Bronchial epithelial cell (primary cell): ENCODE measurements at regions not wholly inside any gene's neighbourhood (a gene's known extent, or its start where the extent isn't known, plus 50 kb on each side); places are given as distances from the start of the nearest gene placed in this dataset.

Experiments used
- DNase-seq: peaks from one replicate; pipeline ENCODE4 v3.0.0-alpha.2; 2010; ENCODE audit warnings: low read depth
- FAIRE-seq: peaks from 2 replicates; lab custom pipeline; 2011; peaks lifted over from hg19 to GRCh38; lab: Jason Lieb, UNC
- H3K27me3 ChIP-seq: 2 replicates; pipeline ENCODE4 v1.5.1; 2011; ENCODE audit warnings: low read length; ENCODE audit not compliant: control insufficient read depth, insufficient read depth
- H3K36me3 ChIP-seq: 2 replicates; pipeline ENCODE4 v1.5.1; 2011; ENCODE audit warnings: low read length; ENCODE audit not compliant: control insufficient read depth, insufficient read depth
- H3K4me3 ChIP-seq: 2 replicates; pipeline ENCODE4 v1.5.1; 2011; ENCODE audit warnings: mild to moderate bottlenecking, low read depth, low read length, control low read depth
- CTCF ChIP-seq: IDR thresholded peaks from 2 replicates; pipeline ENCODE4 v1.5.1; 2011; ENCODE audit warnings: mild to moderate bottlenecking, moderate library complexity, low read length, control low read depth, inconsistent platforms; ENCODE audit not compliant: insufficient read depth, severe bottlenecking

DNA sequence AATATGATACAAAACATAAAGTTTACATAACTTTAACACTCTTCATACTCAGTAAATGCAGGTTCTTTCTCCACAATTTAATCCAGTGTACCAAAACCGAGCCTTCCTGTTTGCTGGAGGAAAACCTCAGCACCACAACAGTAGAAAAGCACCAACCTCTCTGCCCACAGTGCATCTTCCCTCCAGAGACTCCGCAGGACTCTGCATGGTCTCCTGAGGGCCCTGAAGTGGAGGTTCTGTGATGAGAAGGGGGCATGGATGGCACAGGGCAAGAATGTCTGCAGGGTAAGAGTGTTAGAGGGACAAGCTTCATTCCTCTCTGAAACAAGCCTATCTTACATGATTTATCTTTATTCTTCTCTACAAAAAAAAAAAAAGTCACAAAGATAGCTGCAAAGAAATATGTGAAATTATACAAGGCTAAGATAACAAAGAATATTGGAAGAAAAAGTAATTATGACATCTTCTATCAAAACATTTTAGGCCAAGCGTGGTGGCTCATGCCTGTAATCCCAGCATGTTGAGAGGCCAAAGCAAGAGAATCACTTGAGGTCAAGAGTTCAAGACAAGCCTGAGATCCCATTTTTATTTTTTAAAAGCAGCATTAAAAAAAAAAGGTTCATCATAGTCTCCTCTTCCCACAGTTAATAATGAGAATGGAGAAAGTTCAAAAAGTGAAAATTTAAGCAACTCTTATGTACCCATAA is 102.0 kb downstream of the VPREB1 start:
- Histone ChIP-seq H3K4me3 (no peak overlapping the region), H3K27me3 (no peaks in the 10 kb centered on the region), H3K36me3 (no peaks in the 10 kb centered on the region)
- no peak for TF ChIP-seq CTCF
- FAIRE-seq (no peak), DNase-seq (no peak)

- no peaks in the 10 kb centered on the region for H3K36me3 ChIP-seq
- no peaks in the 10 kb centered on the region for H3K27me3 ChIP-seq
- DNase-seq: peak; percentile 7
- FAIRE-seq: no peak
- TF ChIP-seq CTCF: peak; percentile 32
- H3K4me3 ChIP-seq: no peak overlapping the region
Observed at GRCh38 chr22:22348127-22348814, 103.7 kb downstream of the VPREB1 start.

GRCh38 chr22:22348815-22349454 is 104.3 kb downstream of the VPREB1 start:
- Histone ChIP-seq H3K27me3 (peaks cover under 1% of the 10 kb centered on the region), H3K36me3 (no peaks in the 10 kb centered on the region), H3K4me3 (no peak overlapping the region)
- no peak for FAIRE-seq
- no peak for DNase-seq
- no peak for TF ChIP-seq CTCF

DNA sequence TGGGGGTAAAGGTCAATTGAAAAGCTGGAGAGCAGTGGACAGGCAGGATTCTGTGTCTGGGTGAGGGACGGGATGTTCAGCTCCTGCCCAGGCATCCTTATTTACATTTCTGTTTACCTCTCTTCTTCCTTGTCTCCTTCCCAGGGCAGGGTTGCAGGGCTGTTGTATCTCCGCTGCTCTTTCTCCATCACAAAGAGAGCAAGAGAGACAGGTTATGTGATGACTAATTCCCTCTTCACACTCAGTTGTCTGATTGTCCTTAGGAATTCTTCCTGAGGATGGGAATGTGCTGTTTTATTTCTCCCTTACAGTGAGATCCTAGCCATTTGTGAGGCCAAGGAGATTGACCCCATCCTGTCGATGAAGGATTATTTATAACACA is 104.9 kb downstream of the VPREB1 start:
- H3K27me3 ChIP-seq: peaks cover 2% of the 10 kb centered on the region
- FAIRE-seq: no peak

GRCh38 chr22:22351366-22351765 is 106.8 kb downstream of the VPREB1 start:
- no peak for DNase-seq
- peaks cover 6% of the 10 kb centered on the region for H3K27me3 ChIP-seq
- no peak for FAIRE-seq

More for the DNA sequence above, 104.9 kb downstream of the VPREB1 start:
- no peak overlapping the region for H3K4me3 ChIP-seq
- no peaks in the 10 kb centered on the region for H3K36me3 ChIP-seq
- TF ChIP-seq CTCF: no peak
- DNase-seq: no peak

More at GRCh38 chr22:22351366-22351765, 106.8 kb downstream of the VPREB1 start:
- H3K36me3 ChIP-seq: no peaks in the 10 kb centered on the region
- TF ChIP-seq CTCF: no peak
- no peak overlapping the region for H3K4me3 ChIP-seq
